DND-41 (cell line): ENCODE measurements at regions not wholly inside any gene's neighbourhood (a gene's known extent, or its start where the extent isn't known, plus 50 kb on each side); places are given as distances from the start of the nearest gene placed in this dataset.

ENCODE experiments used
- ATAC-seq: fragments of 200-7000 bp; cut with Tn5 transposase; 3 replicates; pipeline ENCODE4 v1.9.1; 2021; ENCODE audit warnings: low read depth; ENCODE audit not compliant: insufficient read depth
- DNase-seq: peaks from one replicate; pipeline ENCODE4 v3.0.0-alpha.2; 2020
- H2AFZ ChIP-seq: 2 replicates; pipeline ENCODE4 v1.6.0; 2012; ENCODE audit warnings: low read depth, low read length
- H3K27ac ChIP-seq: 2 replicates; pipeline ENCODE4 v1.5.1; 2012; ENCODE audit warnings: low read length, inconsistent platforms
- H3K27me3 ChIP-seq: fragments of 200-600 bp; sonication (generic); 2 replicates; pipeline ENCODE4 v1.6.0; 2012; ENCODE audit warnings: low read length, mild to moderate bottlenecking, inconsistent platforms; ENCODE audit not compliant: insufficient read depth, poor library complexity
- H3K36me3 ChIP-seq: 2 replicates; pipeline ENCODE4 v1.5.1; 2012; ENCODE audit warnings: low read length, inconsistent platforms; ENCODE audit not compliant: insufficient read depth
- H3K4me1 ChIP-seq: 2 replicates; pipeline ENCODE4 v1.5.1; 2012; ENCODE audit warnings: mild to moderate bottlenecking, low read length; ENCODE audit not compliant: insufficient read depth
- H3K4me2 ChIP-seq: 2 replicates; pipeline ENCODE4 v1.6.0; 2012; ENCODE audit warnings: mild to moderate bottlenecking, moderate library complexity, low read length, inconsistent platforms; ENCODE audit not compliant: insufficient read depth
- H3K4me3 ChIP-seq, 2 experiments: fragments of 200-600 bp in 1 of 2; shearing (Covaris generic) in 1 of 2; 2 replicates each; pipeline ENCODE4 v1.5.1; 2012 to 2016; ENCODE audit warnings: inconsistent platforms in 2 of 2, low read length in 2 of 2, mild to moderate bottlenecking in 2 of 2, low read depth in 1 of 2, moderate library complexity in 1 of 2
- H3K79me2 ChIP-seq: 2 replicates; pipeline ENCODE4 v1.6.0; 2012; ENCODE audit warnings: low read length, inconsistent platforms; ENCODE audit not compliant: insufficient read depth
- H3K9ac ChIP-seq: 2 replicates; pipeline ENCODE4 v1.6.0; 2012; ENCODE audit warnings: low read depth, mild to moderate bottlenecking, inconsistent platforms, low read length, moderate library complexity
- H3K9me3 ChIP-seq: 2 replicates; pipeline ENCODE4 v1.5.1; 2012; ENCODE audit warnings: low read length, moderate library complexity, mild to moderate bottlenecking, inconsistent platforms; ENCODE audit not compliant: insufficient read depth, severe bottlenecking
- H4K20me1 ChIP-seq: 2 replicates; pipeline ENCODE4 v1.6.0; 2012; ENCODE audit warnings: low read length; ENCODE audit not compliant: insufficient read depth
- CTCF ChIP-seq: IDR thresholded peaks from 2 replicates; pipeline ENCODE4 v1.5.1; 2012; ENCODE audit warnings: borderline replicate concordance, low read length, moderate library complexity, mild to moderate bottlenecking; ENCODE audit not compliant: poor library complexity, severe bottlenecking; ENCODE audit errors: extremely low read depth
- EZH2 ChIP-seq: IDR thresholded peaks from 3 replicates; pipeline ENCODE4 v1.6.1; 2012; ENCODE audit warnings: borderline replicate concordance, low read depth, mild to moderate bottlenecking, moderate library complexity, low read length, inconsistent platforms; ENCODE audit not compliant: severe bottlenecking

GRCh38 chr3:111368056-111368455 is 173.9 kb upstream of the CD96 start:
- no peaks in the 10 kb centered on the region for H3K36me3 ChIP-seq
- no peak for ATAC-seq
- H2AFZ ChIP-seq: no peak overlapping the region
- TF ChIP-seq EZH2 (no peak), CTCF (no peak)
- no peak overlapping the region for H3K9ac ChIP-seq
- H3K27me3 ChIP-seq: no peaks in the 10 kb centered on the region
- H3K9me3 ChIP-seq: peaks cover 17% of the 10 kb centered on the region
- H3K79me2 ChIP-seq: no peaks in the 10 kb centered on the region
- H3K4me3 ChIP-seq: no peak overlapping the region
- H3K27ac ChIP-seq: no peak overlapping the region
- no peak overlapping the region for H3K4me2 ChIP-seq
- H3K4me1 ChIP-seq: no peaks in the 10 kb centered on the region
- no peak for DNase-seq
- H4K20me1 ChIP-seq: no peaks in the 10 kb centered on the region

- H3K9ac ChIP-seq: no peak overlapping the region
- no peaks in the 10 kb centered on the region for H3K36me3 ChIP-seq
- H2AFZ ChIP-seq: no peak overlapping the region
- H3K27me3 ChIP-seq: no peaks in the 10 kb centered on the region
- H3K79me2 ChIP-seq: no peaks in the 10 kb centered on the region
- no peaks in the 10 kb centered on the region for H3K4me1 ChIP-seq
- peaks cover 22% of the 10 kb centered on the region for H3K9me3 ChIP-seq
- TF ChIP-seq CTCF (no peak), EZH2 (no peak)
- no peak overlapping the region for H3K4me2 ChIP-seq
- DNase-seq (no peak), ATAC-seq (no peak)
- H3K4me3 ChIP-seq: no peak overlapping the region
- H4K20me1 ChIP-seq: no peaks in the 10 kb centered on the region
- H3K27ac ChIP-seq: no peak overlapping the region
These were observed 172.0 kb upstream of the CD96 start for GRCh38 chr3:111369958-111370357.

- Histone ChIP-seq H3K9me3 (peaks cover 22% of the 10 kb centered on the region), H4K20me1 (no peaks in the 10 kb centered on the region), H3K27ac (no peak overlapping the region), H3K36me3 (no peaks in the 10 kb centered on the region), H3K4me1 (no peaks in the 10 kb centered on the region), H3K9ac (no peak overlapping the region), H3K4me3 (no peak overlapping the region), H3K79me2 (no peaks in the 10 kb centered on the region), H2AFZ (no peak overlapping the region), H3K27me3 (no peaks in the 10 kb centered on the region), H3K4me2 (no peak overlapping the region)
- ATAC-seq (no peak), DNase-seq (no peak)
- no peak for TF ChIP-seq CTCF
- no peak for TF ChIP-seq EZH2
These were observed 168.8 kb upstream of the CD96 start for GRCh38 chr3:111373239-111373638.

- no peak for TF ChIP-seq CTCF
- no peak for TF ChIP-seq EZH2
These were observed 168.1 kb upstream of the CD96 start for GRCh38 chr3:111373861-111374260.

More at GRCh38 chr3:111373861-111374260, 168.1 kb upstream of the CD96 start:
- Histone ChIP-seq H3K4me3 (no peak overlapping the region), H3K9me3 (peaks cover 22% of the 10 kb centered on the region), H3K9ac (no peak overlapping the region), H3K36me3 (no peaks in the 10 kb centered on the region), H2AFZ (no peak overlapping the region), H3K27me3 (no peaks in the 10 kb centered on the region), H3K27ac (no peak overlapping the region), H3K79me2 (no peaks in the 10 kb centered on the region), H3K4me2 (no peak overlapping the region), H3K4me1 (no peaks in the 10 kb centered on the region), H4K20me1 (no peaks in the 10 kb centered on the region)
- DNase-seq (no peak), ATAC-seq (peak; percentile 47; the same call in 2 of the 3 replicates)
